ENCODE measurements at regions not wholly inside any gene's neighbourhood (a gene's known extent, or its start where the extent isn't known, plus 50 kb on each side); places are given as distances from the start of the nearest gene placed in this dataset.

- no peak for DNase-seq
- Mint-ChIP-seq H3K27me3 (no peaks in the 10 kb centered on the region), H3K4me1 (no peaks in the 10 kb centered on the region), H3K27ac (no peak overlapping the region), H3K9me3 (no peaks in the 10 kb centered on the region), H3K36me3 (ENCODE audit: low read depth) (no peaks in the 10 kb centered on the region), H3K4me3 (no peak overlapping the region)
- CTCF ChIA-PET, result interaction anchor here (0.7 to 4.6 kb wide), 6 partner anchors 28 to 486 kb away, joined by 3 to 125 read pairs (median 8); no protein-coding TSS in a partner anchor
- POLR2A ChIA-PET, result interaction anchor here (1.0 kb wide), 1 partner anchor 373 kb away, joined by 3 read pairs; the partner anchor contains the start of gene G3BP1
These were observed 219.9 kb upstream of the GLRA1 start for GRCh38 chr5:152144556-152144955.

GRCh38 chr5:152144030-152144429 is 219.4 kb upstream of the GLRA1 start:
- POLR2A ChIA-PET, result interaction anchor here (1.0 kb wide), 1 partner anchor 372 kb away, joined by 3 read pairs; the partner anchor contains the start of gene G3BP1
- Mint-ChIP-seq H3K4me1 (no peaks in the 10 kb centered on the region), H3K27me3 (no peaks in the 10 kb centered on the region), H3K36me3 (ENCODE audit: low read depth) (no peaks in the 10 kb centered on the region), H3K9me3 (no peaks in the 10 kb centered on the region), H3K27ac (no peak overlapping the region), H3K4me3 (no peak overlapping the region)
- no peak for DNase-seq
- CTCF ChIA-PET, result interaction anchor here (0.8 to 4.6 kb wide), 11 partner anchors 10 to 697 kb away, joined by 3 to 125 read pairs (median 6); partner anchors contain the start of gene SLC36A1

- Mint-ChIP-seq H3K27me3 (peaks cover 2% of the 10 kb centered on the region), H3K9me3 (no peaks in the 10 kb centered on the region), H3K4me3 (no peak overlapping the region), H3K4me1 (no peaks in the 10 kb centered on the region), H3K36me3 (ENCODE audit: low read depth) (no peaks in the 10 kb centered on the region), H3K27ac (no peak overlapping the region)
- POLR2A ChIA-PET, result no interaction called here
- CTCF ChIA-PET, result interaction anchor here (0.6 to 4.6 kb wide), 23 partner anchors 9 to 1359 kb away, joined by 3 to 125 read pairs (median 4); partner anchors contain the start of gene SLC36A1
- DNase-seq, result peak; percentile 65
These were observed 218.3 kb upstream of the GLRA1 start for GRCh38 chr5:152142840-152143469.

GRCh38 chr5:152140347-152140746 is 215.7 kb upstream of the GLRA1 start:
- H3K4me3 Mint-ChIP-seq, result no peak overlapping the region
- H3K36me3 Mint-ChIP-seq (ENCODE audit: low read depth), result no peaks in the 10 kb centered on the region
- H3K27ac Mint-ChIP-seq, result no peak overlapping the region
- ChIA-PET POLR2A (no interaction called here), CTCF (interaction anchor here (1.5 kb wide), 1 partner anchor 315 kb away, joined by 11 read pairs; no protein-coding TSS in a partner anchor)
- peaks cover 2% of the 10 kb centered on the region for H3K27me3 Mint-ChIP-seq
- no peaks in the 10 kb centered on the region for H3K9me3 Mint-ChIP-seq
- H3K4me1 Mint-ChIP-seq, result no peaks in the 10 kb centered on the region
- no peak for DNase-seq

- H3K36me3 Mint-ChIP-seq (ENCODE audit: low read depth), result no peaks in the 10 kb centered on the region
- no peaks in the 10 kb centered on the region for H3K9me3 Mint-ChIP-seq
- peaks cover 5% of the 10 kb centered on the region for H3K27me3 Mint-ChIP-seq
- no peak for DNase-seq
- CTCF ChIA-PET, result interaction anchor here (1.5 kb wide), 1 partner anchor 10 kb away, joined by 4 read pairs; no protein-coding TSS in a partner anchor
- no peaks in the 10 kb centered on the region for H3K4me1 Mint-ChIP-seq
- no peak overlapping the region for H3K27ac Mint-ChIP-seq
- POLR2A ChIA-PET, result no interaction called here
- H3K4me3 Mint-ChIP-seq, result no peak overlapping the region
These were observed 212.4 kb upstream of the GLRA1 start for GRCh38 chr5:152137063-152137462.

- CTCF ChIA-PET, result interaction anchor here (1.5 kb wide), 1 partner anchor 11 kb away, joined by 4 read pairs; no protein-coding TSS in a partner anchor
- Mint-ChIP-seq H3K36me3 (ENCODE audit: low read depth) (no peaks in the 10 kb centered on the region), H3K27ac (no peak overlapping the region), H3K4me1 (no peaks in the 10 kb centered on the region), H3K4me3 (no peak overlapping the region), H3K9me3 (no peaks in the 10 kb centered on the region), H3K27me3 (peaks cover 5% of the 10 kb centered on the region)
- no peak for DNase-seq
- POLR2A ChIA-PET, result no interaction called here
These were observed 211.7 kb upstream of the GLRA1 start for GRCh38 chr5:152136321-152136720.

- CTCF ChIA-PET, result no interaction called here
- DNase-seq, result no peak
- peaks cover 5% of the 10 kb centered on the region for H3K27me3 Mint-ChIP-seq
- no peaks in the 10 kb centered on the region for H3K4me1 Mint-ChIP-seq
- no peaks in the 10 kb centered on the region for H3K36me3 Mint-ChIP-seq (ENCODE audit: low read depth)
- H3K27ac Mint-ChIP-seq, result no peak overlapping the region
- no peaks in the 10 kb centered on the region for H3K9me3 Mint-ChIP-seq
- POLR2A ChIA-PET, result no interaction called here
- H3K4me3 Mint-ChIP-seq, result no peak overlapping the region
These were observed 211.2 kb upstream of the GLRA1 start for GRCh38 chr5:152135827-152136226.

GRCh38 chr5:152125661-152126205 is 201.1 kb upstream of the GLRA1 start:
- no peaks in the 10 kb centered on the region for H3K36me3 Mint-ChIP-seq (ENCODE audit: low read depth)
- no peak overlapping the region for H3K27ac Mint-ChIP-seq
- DNase-seq, result no peak
- H3K27me3 Mint-ChIP-seq, result no peaks in the 10 kb centered on the region
- no peaks in the 10 kb centered on the region for H3K4me1 Mint-ChIP-seq
- ChIA-PET CTCF (interaction anchor here (0.8 kb wide), 1 partner anchor 14 kb away, joined by 3 read pairs; no protein-coding TSS in a partner anchor), POLR2A (no interaction called here)
- no peaks in the 10 kb centered on the region for H3K9me3 Mint-ChIP-seq
- H3K4me3 Mint-ChIP-seq, result no peak overlapping the region

- peaks cover 4% of the 10 kb centered on the region for H3K27me3 Mint-ChIP-seq
- H3K4me1 Mint-ChIP-seq, result no peaks in the 10 kb centered on the region
- DNase-seq, result no peak
- H3K27ac Mint-ChIP-seq, result no peak overlapping the region
- ChIA-PET POLR2A (no interaction called here), CTCF (interaction anchor here (1.0 kb wide), 1 partner anchor 18 kb away, joined by 4 read pairs; no protein-coding TSS in a partner anchor)
- H3K4me3 Mint-ChIP-seq, result no peak overlapping the region
- no peaks in the 10 kb centered on the region for H3K9me3 Mint-ChIP-seq
- no peaks in the 10 kb centered on the region for H3K36me3 Mint-ChIP-seq (ENCODE audit: low read depth)
These were observed 199.9 kb upstream of the GLRA1 start for GRCh38 chr5:152124409-152125041.

- Mint-ChIP-seq H3K4me1 (no peaks in the 10 kb centered on the region), H3K36me3 (ENCODE audit: low read depth) (no peaks in the 10 kb centered on the region), H3K27me3 (peaks cover 13% of the 10 kb centered on the region), H3K27ac (no peak overlapping the region), H3K9me3 (no peaks in the 10 kb centered on the region), H3K4me3 (no peak overlapping the region)
- ChIA-PET CTCF (no interaction called here), POLR2A (no interaction called here)
- no peak for DNase-seq
These were observed 194.2 kb upstream of the GLRA1 start for GRCh38 chr5:152118676-152119470.

- H3K4me1 Mint-ChIP-seq, result peaks cover 2% of the 10 kb centered on the region
- no peak for DNase-seq
- POLR2A ChIA-PET, result no interaction called here
- no peak overlapping the region for H3K27ac Mint-ChIP-seq
- no peaks in the 10 kb centered on the region for H3K36me3 Mint-ChIP-seq (ENCODE audit: low read depth)
- CTCF ChIA-PET, result interaction anchor here (2.4 kb wide), 1 partner anchor 26 kb away, joined by 7 read pairs; no protein-coding TSS in a partner anchor
- H3K9me3 Mint-ChIP-seq, result no peaks in the 10 kb centered on the region
- no peak overlapping the region for H3K4me3 Mint-ChIP-seq
- H3K27me3 Mint-ChIP-seq, result peaks cover 13% of the 10 kb centered on the region
These were observed 192.3 kb upstream of the GLRA1 start for GRCh38 chr5:152116934-152117333.

GRCh38 chr5:152113401-152113800 is 188.8 kb upstream of the GLRA1 start:
- POLR2A ChIA-PET, result no interaction called here

GRCh38 chr5:152107220-152107619 is 182.6 kb upstream of the GLRA1 start:
- H3K9me3 Mint-ChIP-seq, result peaks cover 2% of the 10 kb centered on the region
- ChIA-PET CTCF (no interaction called here), POLR2A (no interaction called here)
- DNase-seq, result no peak
- H3K4me3 Mint-ChIP-seq, result no peak overlapping the region
- H3K4me1 Mint-ChIP-seq, result no peaks in the 10 kb centered on the region
- H3K27me3 Mint-ChIP-seq, result no peaks in the 10 kb centered on the region
- no peaks in the 10 kb centered on the region for H3K36me3 Mint-ChIP-seq (ENCODE audit: low read depth)
- H3K27ac Mint-ChIP-seq, result no peak overlapping the region

More at GRCh38 chr5:152113401-152113800, 188.8 kb upstream of the GLRA1 start:
- H3K27ac Mint-ChIP-seq, result no peak overlapping the region
- H3K36me3 Mint-ChIP-seq (ENCODE audit: low read depth), result no peaks in the 10 kb centered on the region
- H3K9me3 Mint-ChIP-seq, result no peaks in the 10 kb centered on the region
- peaks cover 8% of the 10 kb centered on the region for H3K27me3 Mint-ChIP-seq
- no peak for DNase-seq
- CTCF ChIA-PET, result no interaction called here
- H3K4me1 Mint-ChIP-seq, result peaks cover 2% of the 10 kb centered on the region
- H3K4me3 Mint-ChIP-seq, result no peak overlapping the region

Measured in activated CD4-positive, alpha-beta memory T cell treated with anti-CD3 and anti-CD28 coated beads, Interleukin-2, amount 10 ng/mL, durations not matched to agents 7 days and 5 days (primary cell).